HG02623 (cell line): ENCODE measurements at regions not wholly inside any gene's neighbourhood (a gene's known extent, or its start where the extent isn't known, plus 50 kb on each side); places are given as distances from the start of the nearest gene placed in this dataset.

Source experiments
- ATAC-seq: cut with Tn5 transposase; IDR thresholded peaks from one replicate; pipeline ENCODE4 v1.9.1; 2021; ENCODE audit warnings: moderate library complexity; ENCODE audit not compliant: unreplicated experiment

- no peak for ATAC-seq
These were observed 318.4 kb upstream of the GIMD1 start for GRCh38 chr4:106687026-106687425.

- no peak for ATAC-seq
These were observed 312.9 kb upstream of the GIMD1 start for GRCh38 chr4:106681381-106681921.

- no peak for ATAC-seq
These were observed 310.5 kb upstream of the GIMD1 start for GRCh38 chr4:106679063-106679462.

GRCh38 chr4:106677213-106677612, 308.6 kb upstream of the GIMD1 start:
- no peak for ATAC-seq

GRCh38 chr4:106676173-106676921, 307.8 kb upstream of the GIMD1 start:
- ATAC-seq = no peak

- no peak for ATAC-seq
These were observed 303.1 kb upstream of the GIMD1 start for GRCh38 chr4:106671716-106672115.

GRCh38 chr4:106670976-106671375, 302.4 kb upstream of the GIMD1 start:
- no peak for ATAC-seq

GRCh38 chr4:106659371-106659770, 290.8 kb upstream of the GIMD1 start:
- no peak for ATAC-seq

- ATAC-seq = no peak
These were observed 283.5 kb upstream of the GIMD1 start for GRCh38 chr4:106652095-106652494.

GRCh38 chr4:106650701-106651100, 282.1 kb upstream of the GIMD1 start:
- ATAC-seq = no peak

GRCh38 chr4:106647451-106647850, 278.9 kb upstream of the GIMD1 start:
- ATAC-seq = no peak

- ATAC-seq = no peak
These were observed 260.7 kb upstream of the GIMD1 start for GRCh38 chr4:106629268-106629625.

GRCh38 chr4:106628586-106629267, 260.1 kb upstream of the GIMD1 start:
- ATAC-seq = no peak

- no peak for ATAC-seq
These were observed 258.5 kb upstream of the GIMD1 start for GRCh38 chr4:106627051-106627450.

- ATAC-seq = no peak
These were observed 256.1 kb upstream of the GIMD1 start for GRCh38 chr4:106624671-106625070.

- no peak for ATAC-seq
These were observed 250.4 kb upstream of the GIMD1 start for GRCh38 chr4:106618956-106619355.

GRCh38 chr4:106615961-106616360, 247.4 kb upstream of the GIMD1 start:
- no peak for ATAC-seq

- ATAC-seq = no peak
These were observed 246.9 kb upstream of the GIMD1 start for GRCh38 chr4:106615410-106615945.

GRCh38 chr4:106614441-106614840, 245.9 kb upstream of the GIMD1 start:
- ATAC-seq = no peak

GRCh38 chr4:106609917-106610316, 241.3 kb upstream of the GIMD1 start:
- ATAC-seq = no peak

- ATAC-seq = no peak
These were observed 239.0 kb upstream of the GIMD1 start for GRCh38 chr4:106607558-106607957.
